ENCODE measurements at regions not wholly inside any gene's neighbourhood (a gene's known extent, or its start where the extent isn't known, plus 50 kb on each side); places are given as distances from the start of the nearest gene placed in this dataset.

DNA sequence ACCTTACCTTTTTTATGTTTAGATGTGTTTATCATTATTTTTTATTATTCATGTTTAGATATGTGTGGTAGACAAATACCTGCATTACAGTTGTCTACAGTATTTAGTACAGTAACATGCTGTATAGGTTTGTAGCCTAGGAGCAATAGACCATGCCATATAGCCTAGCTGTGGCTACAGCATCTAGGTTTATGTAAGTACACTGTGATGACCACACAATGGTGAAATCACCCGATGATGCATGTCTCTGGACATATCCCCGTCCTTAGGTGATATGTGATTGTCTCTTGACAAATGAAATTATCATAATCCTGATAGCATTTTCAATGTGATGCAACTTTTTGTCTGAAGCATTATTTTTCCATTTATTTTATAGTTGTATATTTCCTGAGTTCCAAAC lies 121.2 kb downstream of the DISP1 start:
- Histone ChIP-seq H3K9me3 (ENCODE audit: control insufficient read depth in 3 of 3, low read length in 3 of 3) (no peaks in the 10 kb centered on the region), H3K27ac (ENCODE audit: low read depth, low read length) (no peak overlapping the region), H3K4me1 (ENCODE audit: control insufficient read depth in 3 of 3, insufficient read depth in 3 of 3, low read length in 3 of 3) (peaks cover 0 to 4% (median 0%) of the 10 kb centered on the region in 3 donors)

DNA sequence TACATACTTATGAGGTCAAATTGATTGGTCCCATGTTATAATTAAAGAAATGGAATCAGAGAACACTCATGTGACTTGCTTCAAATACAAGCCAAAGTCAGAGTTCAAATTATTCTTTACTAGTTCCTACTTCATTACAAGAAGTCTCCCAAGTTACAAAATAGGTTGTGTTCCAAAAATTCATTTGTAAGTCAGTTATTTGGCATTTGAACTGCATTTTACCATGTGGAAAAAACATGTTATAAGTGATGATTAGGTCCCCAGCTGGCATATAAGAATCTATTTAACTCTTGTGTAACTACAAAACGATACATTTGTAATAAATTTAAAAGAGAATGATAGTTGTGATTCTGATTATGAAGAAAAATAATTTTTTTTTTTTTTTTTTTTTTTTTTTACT lies 124.1 kb downstream of the DISP1 start:
- no peak overlapping the region for H3K27ac ChIP-seq (ENCODE audit: low read depth, low read length)
- H3K4me3 ChIP-seq (ENCODE audit: low read length in 3 of 3): no peak overlapping the region
- no peaks in the 10 kb centered on the region for H3K9me3 ChIP-seq (ENCODE audit: control insufficient read depth in 3 of 3, low read length in 3 of 3)
- H3K9ac ChIP-seq (ENCODE audit: low read depth in 1 of 3, low read length in 3 of 3): no peak overlapping the region
- no peaks in the 10 kb centered on the region for H3K4me1 ChIP-seq (ENCODE audit: control insufficient read depth in 3 of 3, insufficient read depth in 3 of 3, low read length in 3 of 3)
- peaks cover 0 to 7% (median 5%) of the 10 kb centered on the region in 3 donors for H3K36me3 ChIP-seq (ENCODE audit: control insufficient read depth in 3 of 3, insufficient read depth in 3 of 3, low read length in 3 of 3)
- H3K27me3 ChIP-seq (ENCODE audit: control insufficient read depth in 3 of 3, insufficient read depth in 3 of 3, low read length in 3 of 3): no peaks in the 10 kb centered on the region

More for the DNA sequence above, 121.2 kb downstream of the DISP1 start:
- H3K9ac ChIP-seq (ENCODE audit: low read depth in 1 of 3, low read length in 3 of 3): no peak overlapping the region
- no peak overlapping the region for H3K4me3 ChIP-seq (ENCODE audit: low read length in 3 of 3)
- H3K36me3 ChIP-seq (ENCODE audit: control insufficient read depth in 3 of 3, insufficient read depth in 3 of 3, low read length in 3 of 3): no peaks in the 10 kb centered on the region
- H3K27me3 ChIP-seq (ENCODE audit: control insufficient read depth in 3 of 3, insufficient read depth in 3 of 3, low read length in 3 of 3): no peaks in the 10 kb centered on the region

DNA sequence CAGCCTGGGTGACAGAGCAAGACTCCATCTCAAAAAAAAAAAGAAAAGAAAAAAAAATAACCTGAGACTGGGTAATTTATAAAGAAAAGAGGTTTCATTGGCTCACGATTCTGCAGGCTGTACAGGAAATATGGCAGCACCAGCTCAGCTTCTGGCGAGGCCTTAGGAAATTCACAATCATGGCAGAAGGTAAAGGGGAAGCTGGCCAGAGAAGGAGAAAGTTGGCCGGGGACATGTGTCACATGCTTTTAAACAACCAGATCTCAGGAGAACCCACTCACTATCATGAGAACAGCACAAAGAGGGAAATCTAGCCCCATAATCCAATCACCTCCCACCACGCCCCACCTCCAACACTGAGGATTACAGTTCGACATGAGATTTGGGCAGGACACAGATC lies 125.3 kb downstream of the DISP1 start:
- Histone ChIP-seq H3K4me3 (ENCODE audit: low read length in 3 of 3) (no peak overlapping the region), H3K9ac (ENCODE audit: low read depth in 1 of 3, low read length in 3 of 3) (no peak overlapping the region), H3K27me3 (ENCODE audit: control insufficient read depth in 3 of 3, insufficient read depth in 3 of 3, low read length in 3 of 3) (no peaks in the 10 kb centered on the region), H3K36me3 (ENCODE audit: control insufficient read depth in 3 of 3, insufficient read depth in 3 of 3, low read length in 3 of 3) (peaks cover 0 to 7% (median 5%) of the 10 kb centered on the region in 3 donors), H3K9me3 (ENCODE audit: control insufficient read depth in 3 of 3, low read length in 3 of 3) (no peaks in the 10 kb centered on the region), H3K4me1 (ENCODE audit: control insufficient read depth in 3 of 3, insufficient read depth in 3 of 3, low read length in 3 of 3) (no peaks in the 10 kb centered on the region), H3K27ac (ENCODE audit: low read depth, low read length) (no peak overlapping the region)

DNA sequence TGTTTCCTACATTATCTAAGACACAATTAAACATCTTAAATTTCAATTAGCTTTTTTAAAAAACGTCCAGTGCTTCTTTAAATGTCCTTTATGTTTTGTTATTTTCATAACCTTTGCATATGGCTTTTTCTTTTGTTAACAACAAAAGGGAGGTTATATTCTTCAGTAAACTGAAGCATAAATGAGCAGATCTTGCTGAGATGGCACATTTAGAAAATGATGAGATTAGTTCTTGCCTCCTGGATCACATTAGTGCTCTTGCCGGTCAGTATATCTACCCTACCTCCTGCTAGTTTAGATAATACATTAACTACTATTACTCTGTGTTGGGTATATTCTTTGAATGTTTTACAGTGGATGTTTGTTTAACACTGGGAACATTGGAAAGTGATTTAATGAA lies 126.1 kb downstream of the DISP1 start:
- no peak overlapping the region for H3K9ac ChIP-seq (ENCODE audit: low read depth in 1 of 3, low read length in 3 of 3)
- H3K4me3 ChIP-seq (ENCODE audit: low read length in 3 of 3): no peak overlapping the region
- no peaks in the 10 kb centered on the region for H3K4me1 ChIP-seq (ENCODE audit: control insufficient read depth in 3 of 3, insufficient read depth in 3 of 3, low read length in 3 of 3)
- no peaks in the 10 kb centered on the region for H3K9me3 ChIP-seq (ENCODE audit: control insufficient read depth in 3 of 3, low read length in 3 of 3)
- no peak overlapping the region for H3K27ac ChIP-seq (ENCODE audit: low read depth, low read length)
- peaks cover 0 to 7% (median 5%) of the 10 kb centered on the region in 3 donors for H3K36me3 ChIP-seq (ENCODE audit: control insufficient read depth in 3 of 3, insufficient read depth in 3 of 3, low read length in 3 of 3)
- H3K27me3 ChIP-seq (ENCODE audit: control insufficient read depth in 3 of 3, insufficient read depth in 3 of 3, low read length in 3 of 3): no peaks in the 10 kb centered on the region

DNA sequence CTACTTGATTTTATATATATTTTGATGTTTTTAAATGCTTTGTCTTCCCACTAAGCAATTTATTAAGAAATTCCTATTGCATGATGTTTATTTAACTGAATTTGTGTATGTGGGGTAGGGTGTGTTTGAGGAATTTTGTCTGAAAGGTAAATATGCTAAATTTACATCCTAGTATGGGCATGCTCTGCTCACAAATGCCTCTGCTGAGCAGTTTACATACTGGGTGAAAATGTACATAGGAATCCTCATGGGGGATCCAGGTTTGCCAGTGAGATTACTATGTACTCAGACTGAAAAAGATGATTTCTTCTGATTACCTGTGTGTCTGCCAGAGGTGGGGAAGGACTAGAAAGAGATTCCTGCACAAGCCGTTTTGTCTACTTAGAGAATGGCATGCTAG lies 126.6 kb downstream of the DISP1 start:
- no peaks in the 10 kb centered on the region for H3K9me3 ChIP-seq (ENCODE audit: control insufficient read depth in 3 of 3, low read length in 3 of 3)
- H3K27ac ChIP-seq (ENCODE audit: low read depth, low read length): no peak overlapping the region
- H3K36me3 ChIP-seq (ENCODE audit: control insufficient read depth in 3 of 3, insufficient read depth in 3 of 3, low read length in 3 of 3): peaks cover 0 to 7% (median 5%) of the 10 kb centered on the region in 3 donors
- no peaks in the 10 kb centered on the region for H3K27me3 ChIP-seq (ENCODE audit: control insufficient read depth in 3 of 3, insufficient read depth in 3 of 3, low read length in 3 of 3)
- no peak overlapping the region for H3K9ac ChIP-seq (ENCODE audit: low read depth in 1 of 3, low read length in 3 of 3)
- H3K4me3 ChIP-seq (ENCODE audit: low read length in 3 of 3): no peak overlapping the region
- no peaks in the 10 kb centered on the region for H3K4me1 ChIP-seq (ENCODE audit: control insufficient read depth in 3 of 3, insufficient read depth in 3 of 3, low read length in 3 of 3)

DNA sequence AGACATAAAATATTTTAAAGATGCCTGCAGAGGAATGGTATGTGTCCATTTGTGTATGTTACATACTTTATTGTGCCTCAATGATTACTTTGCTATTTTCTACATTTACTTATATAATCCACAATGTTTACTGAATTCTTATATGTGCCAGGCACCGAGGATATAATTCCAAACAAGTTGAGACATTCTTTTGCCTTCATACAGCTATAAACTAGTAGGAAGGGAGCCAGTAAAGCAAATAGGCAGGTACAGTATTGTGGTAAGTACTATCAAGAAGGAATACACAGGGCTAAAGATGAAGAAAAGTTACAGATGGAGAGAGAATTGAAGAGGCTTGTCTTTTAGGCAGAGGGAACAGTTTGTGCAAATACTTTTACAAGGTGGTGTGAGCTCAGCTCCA lies 131.6 kb downstream of the DISP1 start:
- H3K9ac ChIP-seq (ENCODE audit: low read depth in 1 of 3, low read length in 3 of 3): no peak overlapping the region
- no peaks in the 10 kb centered on the region for H3K4me1 ChIP-seq (ENCODE audit: control insufficient read depth in 3 of 3, insufficient read depth in 3 of 3, low read length in 3 of 3)
- no peak overlapping the region for H3K4me3 ChIP-seq (ENCODE audit: low read length in 3 of 3)
- H3K27ac ChIP-seq (ENCODE audit: low read depth, low read length): no peak overlapping the region
- H3K27me3 ChIP-seq (ENCODE audit: control insufficient read depth in 3 of 3, insufficient read depth in 3 of 3, low read length in 3 of 3): no peaks in the 10 kb centered on the region
- H3K36me3 ChIP-seq (ENCODE audit: control insufficient read depth in 3 of 3, insufficient read depth in 3 of 3, low read length in 3 of 3): peaks cover 0 to 7% (median 5%) of the 10 kb centered on the region in 3 donors
- H3K9me3 ChIP-seq (ENCODE audit: control insufficient read depth in 3 of 3, low read length in 3 of 3): no peaks in the 10 kb centered on the region

DNA sequence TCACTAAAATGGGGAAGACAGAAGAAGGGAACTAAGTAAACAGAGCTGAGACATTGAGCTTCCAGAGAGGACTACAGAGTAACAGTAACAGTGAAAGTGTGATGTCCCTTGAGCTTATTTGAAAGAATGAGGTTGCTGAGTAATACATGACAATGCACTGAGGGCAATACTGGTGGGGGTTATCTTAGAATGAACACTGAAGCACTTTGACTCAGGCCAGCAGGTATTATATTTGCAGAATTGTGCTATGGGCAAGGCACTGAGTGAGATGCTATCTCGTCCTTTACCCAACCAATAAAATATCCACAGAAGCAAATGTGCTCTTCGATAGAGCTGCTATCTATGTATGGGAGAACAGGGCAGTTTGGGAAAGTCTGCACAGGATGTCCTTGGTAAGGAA lies 133.2 kb downstream of the DISP1 start:
- H3K27me3 ChIP-seq (ENCODE audit: control insufficient read depth in 3 of 3, insufficient read depth in 3 of 3, low read length in 3 of 3): no peaks in the 10 kb centered on the region
- H3K9ac ChIP-seq (ENCODE audit: low read depth in 1 of 3, low read length in 3 of 3): no peak overlapping the region
- no peak overlapping the region for H3K27ac ChIP-seq (ENCODE audit: low read depth, low read length)
- peaks cover 0 to 4% (median under 1%) of the 10 kb centered on the region in 3 donors for H3K36me3 ChIP-seq (ENCODE audit: control insufficient read depth in 3 of 3, insufficient read depth in 3 of 3, low read length in 3 of 3)
- no peak overlapping the region for H3K4me3 ChIP-seq (ENCODE audit: low read length in 3 of 3)
- H3K9me3 ChIP-seq (ENCODE audit: control insufficient read depth in 3 of 3, low read length in 3 of 3): no peaks in the 10 kb centered on the region
- no peaks in the 10 kb centered on the region for H3K4me1 ChIP-seq (ENCODE audit: control insufficient read depth in 3 of 3, insufficient read depth in 3 of 3, low read length in 3 of 3)

DNA sequence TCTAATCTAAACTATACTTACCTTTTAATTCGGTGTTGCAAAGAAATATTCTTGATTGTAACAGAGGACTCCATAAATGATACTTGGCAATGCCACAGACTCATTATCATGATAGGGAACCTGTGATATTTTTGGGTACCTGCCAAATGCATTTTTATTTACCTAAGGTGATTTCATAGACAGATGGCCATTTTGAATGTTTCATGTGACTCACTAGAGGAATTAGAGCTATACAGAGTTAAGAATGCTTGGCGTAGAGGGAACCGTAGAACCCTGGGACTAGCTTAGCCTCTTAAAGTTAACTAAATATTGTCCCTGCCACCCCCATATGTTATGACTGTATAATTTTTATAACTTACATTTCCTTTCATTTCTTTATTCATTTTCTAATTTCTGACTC lies 136.1 kb downstream of the DISP1 start:
- Histone ChIP-seq H3K9ac (ENCODE audit: low read depth in 1 of 3, low read length in 3 of 3) (no peak overlapping the region), H3K4me1 (ENCODE audit: control insufficient read depth in 3 of 3, insufficient read depth in 3 of 3, low read length in 3 of 3) (no peaks in the 10 kb centered on the region), H3K4me3 (ENCODE audit: low read length in 3 of 3) (no peak overlapping the region), H3K36me3 (ENCODE audit: control insufficient read depth in 3 of 3, insufficient read depth in 3 of 3, low read length in 3 of 3) (no peaks in the 10 kb centered on the region), H3K27me3 (ENCODE audit: control insufficient read depth in 3 of 3, insufficient read depth in 3 of 3, low read length in 3 of 3) (no peaks in the 10 kb centered on the region), H3K27ac (ENCODE audit: low read depth, low read length) (no peak overlapping the region), H3K9me3 (ENCODE audit: control insufficient read depth in 3 of 3, low read length in 3 of 3) (no peaks in the 10 kb centered on the region)

DNA sequence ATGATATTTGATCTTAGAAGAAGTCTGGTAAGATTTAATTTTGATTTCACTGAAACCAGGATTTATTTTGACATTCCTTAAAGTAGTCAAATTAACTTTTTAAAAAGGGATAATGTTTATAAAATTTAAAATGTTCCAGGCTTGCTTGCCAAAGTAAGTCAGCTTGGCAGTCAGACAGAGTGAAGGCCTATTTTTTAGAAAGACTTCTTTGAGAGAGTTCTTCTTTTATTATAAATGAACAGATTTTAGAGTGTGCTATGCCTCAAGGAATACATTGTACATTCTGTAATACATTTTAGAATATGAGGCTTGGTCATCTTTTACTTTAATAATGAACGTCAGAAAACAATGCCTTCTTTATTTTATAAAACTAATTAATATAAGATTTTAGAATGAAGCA lies 138.7 kb downstream of the DISP1 start:
- Histone ChIP-seq H3K4me1 (ENCODE audit: control insufficient read depth in 3 of 3, insufficient read depth in 3 of 3, low read length in 3 of 3) (no peaks in the 10 kb centered on the region), H3K4me3 (ENCODE audit: low read length in 3 of 3) (no peak overlapping the region), H3K9me3 (ENCODE audit: control insufficient read depth in 3 of 3, low read length in 3 of 3) (no peaks in the 10 kb centered on the region), H3K27me3 (ENCODE audit: control insufficient read depth in 3 of 3, insufficient read depth in 3 of 3, low read length in 3 of 3) (no peaks in the 10 kb centered on the region), H3K9ac (ENCODE audit: low read depth in 1 of 3, low read length in 3 of 3) (no peak overlapping the region), H3K36me3 (ENCODE audit: control insufficient read depth in 3 of 3, insufficient read depth in 3 of 3, low read length in 3 of 3) (no peaks in the 10 kb centered on the region), H3K27ac (ENCODE audit: low read depth, low read length) (no peak overlapping the region)

DNA sequence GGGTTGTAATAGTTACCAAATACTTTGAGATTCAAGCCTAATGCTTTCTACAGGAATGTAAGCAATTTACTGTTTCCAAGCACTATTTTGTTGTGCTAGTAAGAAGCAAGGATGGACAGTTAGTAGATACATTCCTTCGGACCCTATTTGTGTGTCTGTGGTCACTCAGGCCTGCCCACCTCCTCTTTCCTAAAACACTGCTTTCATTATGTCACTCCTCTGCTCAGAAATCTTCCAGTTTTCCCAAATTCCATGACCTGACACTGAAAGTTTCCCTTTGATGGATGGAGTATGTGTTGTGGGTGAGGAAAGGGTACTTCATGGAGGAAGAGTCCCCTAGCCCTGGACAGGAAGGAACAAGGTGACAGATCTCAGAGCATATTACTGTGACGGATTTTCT lies 141.1 kb downstream of the DISP1 start:
- H3K27ac ChIP-seq (ENCODE audit: low read depth, low read length): no peak overlapping the region

DNA sequence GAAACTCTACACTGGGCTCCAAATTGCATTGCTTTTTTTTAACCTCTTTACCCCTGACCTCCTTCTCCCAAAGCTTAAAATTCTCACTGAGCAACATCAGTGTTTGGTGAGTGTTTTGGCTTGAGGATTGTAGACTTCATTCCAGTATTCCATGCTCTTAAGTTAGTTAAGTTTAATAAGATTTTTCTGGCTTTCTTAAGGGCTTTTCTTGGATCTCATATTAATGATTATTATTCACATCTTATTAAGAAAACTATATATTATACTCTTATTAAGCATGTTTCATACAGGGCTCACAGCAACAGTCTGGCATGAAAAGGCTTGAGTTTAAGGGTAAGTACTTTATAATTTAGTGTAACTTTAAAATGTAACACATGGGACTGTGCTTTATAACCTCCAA lies 141.8 kb downstream of the DISP1 start:
- Histone ChIP-seq H3K4me1 (ENCODE audit: control insufficient read depth in 3 of 3, insufficient read depth in 3 of 3, low read length in 3 of 3) (no peaks in the 10 kb centered on the region), H3K36me3 (ENCODE audit: control insufficient read depth in 3 of 3, insufficient read depth in 3 of 3, low read length in 3 of 3) (no peaks in the 10 kb centered on the region), H3K27ac (ENCODE audit: low read depth, low read length) (no peak overlapping the region), H3K4me3 (ENCODE audit: low read length in 3 of 3) (no peak overlapping the region), H3K9ac (ENCODE audit: low read depth in 1 of 3, low read length in 3 of 3) (no peak overlapping the region), H3K27me3 (ENCODE audit: control insufficient read depth in 3 of 3, insufficient read depth in 3 of 3, low read length in 3 of 3) (no peaks in the 10 kb centered on the region), H3K9me3 (ENCODE audit: control insufficient read depth in 3 of 3, low read length in 3 of 3) (no peaks in the 10 kb centered on the region)

More for the DNA sequence above, 141.1 kb downstream of the DISP1 start:
- Histone ChIP-seq H3K36me3 (ENCODE audit: control insufficient read depth in 3 of 3, insufficient read depth in 3 of 3, low read length in 3 of 3) (no peaks in the 10 kb centered on the region), H3K9ac (ENCODE audit: low read depth in 1 of 3, low read length in 3 of 3) (no peak overlapping the region), H3K9me3 (ENCODE audit: control insufficient read depth in 3 of 3, low read length in 3 of 3) (no peaks in the 10 kb centered on the region), H3K27me3 (ENCODE audit: control insufficient read depth in 3 of 3, insufficient read depth in 3 of 3, low read length in 3 of 3) (no peaks in the 10 kb centered on the region), H3K4me1 (ENCODE audit: control insufficient read depth in 3 of 3, insufficient read depth in 3 of 3, low read length in 3 of 3) (no peaks in the 10 kb centered on the region), H3K4me3 (ENCODE audit: low read length in 3 of 3) (no peak overlapping the region)
